Stimulated activated CD4-positive, alpha-beta T cell treated with anti-CD3 and anti-CD28 coated beads, Interleukin-15, amount 100 ng/mL, for 1 hour (primary cell): ENCODE measurements at regions not wholly inside any gene's neighbourhood (a gene's known extent, or its start where the extent isn't known, plus 50 kb on each side); places are given as distances from the start of the nearest gene placed in this dataset.

ENCODE experiments used
- DNase-seq, 2 donors: peaks; one replicate each; pipeline ENCODE4 v3.0.0-alpha.2; 2020; ENCODE audit warnings: low read depth in 1 of 2, low spot score in 1 of 2

DNA sequence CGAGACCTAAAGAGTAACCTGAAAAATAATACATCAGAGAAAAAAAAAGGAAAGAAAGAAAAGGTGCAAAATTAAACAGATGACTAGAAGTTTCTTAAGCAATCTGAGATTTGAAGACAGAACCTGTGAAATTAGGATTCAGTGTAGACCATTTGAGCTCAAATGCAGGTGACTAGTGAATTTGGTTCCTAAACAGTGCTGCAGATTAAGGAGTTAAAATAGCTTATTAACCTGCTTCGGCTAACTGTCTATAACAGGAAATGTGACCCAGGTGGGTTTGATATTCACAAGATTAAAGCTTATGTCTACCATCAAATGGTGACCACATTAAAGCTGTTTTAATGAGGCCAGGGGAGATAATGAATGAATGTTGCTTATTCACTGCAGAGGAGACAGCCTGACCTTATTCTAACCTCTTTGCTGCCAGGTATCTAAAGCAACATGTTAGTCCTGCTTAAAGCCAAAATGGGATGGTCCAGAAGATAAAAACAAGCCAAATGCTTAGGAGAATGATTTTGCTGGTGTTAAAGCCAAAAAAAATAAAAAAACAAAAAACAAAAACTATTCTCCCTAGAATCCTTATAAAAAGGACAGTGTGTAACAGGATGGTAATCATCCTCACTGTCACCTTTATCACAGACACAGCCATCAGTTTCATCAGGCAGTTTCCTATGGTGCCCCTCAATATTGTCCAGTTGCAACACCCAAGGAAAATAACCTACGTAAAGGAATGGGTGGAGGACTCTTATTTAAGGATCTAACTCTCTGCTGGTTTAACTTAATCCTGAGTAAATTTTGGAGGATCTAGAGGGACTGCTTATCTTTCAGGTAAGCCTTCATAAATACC lies 769.0 kb upstream of the ZEB2 start:
- no peak for DNase-seq

DNA sequence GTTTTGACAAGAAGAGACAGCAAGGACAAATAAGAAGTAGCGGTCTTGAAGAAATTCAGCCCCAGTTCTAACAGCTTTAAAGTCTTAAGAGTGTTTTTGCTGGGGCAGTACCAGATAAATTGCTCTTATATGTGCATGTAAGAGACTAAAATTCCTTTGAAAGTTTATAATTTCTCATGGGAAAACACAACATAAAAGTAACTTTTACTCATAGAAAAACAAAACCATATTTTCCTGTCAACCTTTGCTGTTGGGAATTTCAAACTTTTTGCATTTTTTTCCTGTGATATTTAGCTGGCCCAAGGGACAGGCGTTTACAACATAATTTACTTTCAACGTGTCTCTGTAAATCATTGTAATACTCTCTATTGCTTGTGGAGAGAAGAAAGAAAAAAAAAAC lies 767.8 kb upstream of the ZEB2 start:
- DNase-seq, result no peak

DNA sequence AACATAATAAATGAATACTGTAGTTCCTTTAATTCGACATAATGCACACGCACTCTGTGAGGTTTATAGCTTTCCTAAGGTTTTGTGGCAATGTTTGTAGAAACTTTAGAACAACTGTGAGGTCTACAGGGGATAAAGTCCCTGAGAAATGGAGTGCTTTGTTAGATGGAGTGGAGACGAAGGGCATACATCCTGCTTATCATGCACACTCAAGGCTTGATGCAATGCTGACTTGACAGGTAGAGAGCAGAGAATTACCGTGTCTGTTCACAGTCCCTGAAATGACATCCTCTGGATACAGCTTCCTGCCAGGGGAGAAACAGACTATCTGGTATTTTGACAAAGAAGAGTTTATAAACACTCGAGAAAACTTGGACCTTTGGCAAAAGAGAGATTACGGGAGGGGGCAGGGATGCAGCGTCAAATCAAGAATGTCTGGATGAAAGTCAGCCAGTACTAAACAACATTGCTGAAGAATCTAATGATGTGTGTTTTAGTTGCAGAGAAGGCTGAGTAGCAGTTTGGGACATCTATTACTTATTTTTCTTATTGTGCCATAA lies 766.9 kb upstream of the ZEB2 start:
- no peak for DNase-seq

DNA sequence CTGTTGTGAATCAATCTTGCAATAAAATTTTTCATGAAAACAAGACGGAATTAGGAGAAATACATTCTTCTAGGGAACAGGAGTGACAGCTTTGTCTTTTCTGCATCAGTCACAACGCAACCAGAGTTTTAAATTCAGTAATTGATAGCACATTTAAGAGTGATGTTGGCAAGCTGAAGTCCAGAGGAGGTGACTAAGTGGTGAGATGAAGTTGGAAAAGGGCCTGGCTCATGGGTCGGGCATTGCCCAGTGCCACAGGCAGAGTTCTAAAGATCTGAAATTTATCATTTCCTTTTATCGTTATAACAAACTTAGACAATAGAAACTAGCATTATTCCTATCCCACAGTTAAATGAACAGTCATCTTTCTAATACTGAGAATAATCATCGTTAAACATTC lies 764.6 kb upstream of the ZEB2 start:
- no peak for DNase-seq

DNA sequence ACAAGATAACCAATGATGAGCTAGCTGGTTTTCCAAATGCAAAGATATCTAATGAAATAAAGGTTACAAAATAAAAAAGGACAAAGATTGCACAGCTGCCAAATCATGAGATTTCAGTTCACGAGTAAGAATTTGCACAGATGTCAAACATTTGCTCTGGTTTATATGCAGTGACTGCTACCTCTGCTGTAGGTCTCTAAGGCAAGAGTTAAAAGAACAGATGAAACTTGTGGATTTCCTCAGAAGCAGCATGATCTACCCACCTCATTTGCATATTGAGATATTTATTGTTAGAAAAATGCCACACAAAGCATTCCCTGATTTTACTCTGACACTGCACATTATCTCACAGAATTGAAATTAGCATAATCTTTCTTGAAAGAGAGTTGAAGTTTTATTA lies 763.2 kb upstream of the ZEB2 start:
- DNase-seq, result no peak

DNA sequence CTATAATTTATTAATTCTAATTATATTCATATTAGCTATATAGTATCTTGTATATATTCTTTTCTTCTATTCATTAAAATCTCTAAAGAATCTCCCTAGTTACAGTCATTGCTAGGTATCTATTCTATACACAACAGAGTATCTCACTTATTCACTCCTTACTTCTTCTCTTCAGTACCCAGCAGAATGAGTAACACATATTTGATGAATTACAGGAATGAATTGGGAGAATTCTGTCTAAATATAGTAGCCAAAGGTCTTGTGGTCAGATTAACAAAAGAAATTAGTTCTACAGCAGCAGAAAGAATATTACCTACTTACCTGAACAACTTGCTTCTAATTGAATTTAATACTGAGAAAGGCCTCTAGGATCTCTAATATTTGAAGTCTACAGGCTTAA lies 758.0 kb upstream of the ZEB2 start:
- DNase-seq, result no peak

DNA sequence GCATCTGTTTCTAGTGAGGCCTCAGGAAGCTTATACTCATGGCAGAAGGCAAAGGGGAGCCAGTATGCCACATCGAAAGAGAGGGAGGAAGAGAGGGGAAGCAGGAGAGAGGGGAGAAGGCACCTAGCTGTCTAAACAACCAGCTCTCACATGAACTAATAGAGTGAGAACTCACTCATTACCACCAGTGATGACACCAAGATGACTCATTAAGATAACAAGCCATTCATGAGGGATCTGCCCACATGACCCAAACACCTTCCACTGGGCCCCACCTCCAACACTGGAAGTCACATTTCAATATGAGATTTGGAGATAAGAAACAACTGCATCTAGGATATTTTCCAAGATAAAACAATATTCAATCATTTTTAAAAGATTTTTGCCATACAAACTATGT lies 753.9 kb upstream of the ZEB2 start:
- no peak for DNase-seq

DNA sequence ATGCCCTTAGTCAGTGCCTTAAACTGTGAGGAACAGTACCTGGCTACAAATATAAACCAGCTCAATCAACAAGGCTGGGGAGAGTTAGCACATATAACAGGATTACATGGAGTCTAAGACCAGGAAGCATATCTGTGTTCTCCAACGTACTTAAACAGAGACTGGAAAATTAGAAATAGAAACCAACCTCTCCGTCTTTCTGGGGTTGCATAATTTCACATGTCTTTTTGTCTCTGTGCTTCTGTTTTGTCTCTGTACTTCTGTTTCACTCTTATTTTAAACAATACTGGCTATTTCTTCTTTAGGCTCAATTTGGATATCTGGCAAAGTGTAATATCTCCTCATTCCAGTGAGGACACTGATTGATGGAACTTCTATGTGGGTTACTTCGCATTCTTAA lies 749.0 kb upstream of the ZEB2 start:
- DNase-seq, result no peak

DNA sequence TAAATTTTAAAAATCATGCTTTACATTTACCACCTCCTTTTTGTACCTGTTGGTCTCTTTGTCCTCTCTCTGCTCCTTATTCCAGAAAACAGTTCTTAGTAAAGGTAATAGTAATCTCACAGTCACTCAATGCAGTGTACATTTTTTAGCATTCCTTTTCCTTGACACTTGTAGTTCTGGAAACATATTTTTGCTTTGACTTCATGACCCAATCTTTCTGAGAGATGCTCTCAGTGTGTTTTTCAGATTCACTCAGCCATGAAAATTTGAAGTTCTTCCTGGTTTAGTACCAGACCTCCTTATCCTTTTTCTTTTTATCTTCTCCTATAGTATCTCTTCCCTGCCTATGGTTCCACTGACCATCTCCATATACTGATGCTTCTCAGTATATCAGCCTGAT lies 747.5 kb upstream of the ZEB2 start:
- DNase-seq, result no peak

DNA sequence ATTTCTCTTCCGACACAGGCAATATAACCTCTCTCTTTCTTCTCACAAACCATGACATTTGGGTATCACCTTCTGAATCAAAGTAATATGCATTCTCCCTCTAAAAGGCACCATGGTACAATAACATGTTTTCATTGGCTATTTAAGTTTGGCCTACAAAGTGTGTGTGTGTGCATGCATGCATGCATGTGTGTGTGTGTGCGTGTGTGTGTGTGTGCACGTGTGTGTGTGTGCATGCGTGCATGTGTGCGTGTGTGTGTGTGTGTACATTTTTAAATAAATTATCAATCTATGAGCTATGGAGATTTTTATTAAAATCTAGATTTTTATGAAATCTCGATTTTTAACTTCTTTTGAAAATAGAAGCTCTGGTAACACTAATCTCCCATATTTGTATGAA lies 745.3 kb upstream of the ZEB2 start:
- no peak for DNase-seq

DNA sequence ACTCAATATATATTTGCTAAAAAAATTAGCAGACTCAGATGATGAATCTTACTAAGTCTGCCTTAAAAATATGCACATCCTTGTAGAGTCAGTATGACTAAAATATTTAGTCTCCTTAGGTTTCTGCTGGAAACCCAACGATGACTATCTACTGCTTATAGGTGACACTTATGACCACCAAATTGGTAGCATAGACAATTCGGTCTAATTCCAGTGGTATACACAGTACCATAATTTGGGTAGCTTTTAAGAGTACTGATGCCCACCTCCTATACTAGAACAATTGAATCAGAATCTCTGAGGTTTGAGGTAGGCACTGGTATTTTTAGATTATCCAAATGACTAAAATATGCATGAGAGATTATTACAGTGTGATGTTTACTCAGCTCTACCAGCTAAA lies 740.8 kb upstream of the ZEB2 start:
- no peak for DNase-seq

DNA sequence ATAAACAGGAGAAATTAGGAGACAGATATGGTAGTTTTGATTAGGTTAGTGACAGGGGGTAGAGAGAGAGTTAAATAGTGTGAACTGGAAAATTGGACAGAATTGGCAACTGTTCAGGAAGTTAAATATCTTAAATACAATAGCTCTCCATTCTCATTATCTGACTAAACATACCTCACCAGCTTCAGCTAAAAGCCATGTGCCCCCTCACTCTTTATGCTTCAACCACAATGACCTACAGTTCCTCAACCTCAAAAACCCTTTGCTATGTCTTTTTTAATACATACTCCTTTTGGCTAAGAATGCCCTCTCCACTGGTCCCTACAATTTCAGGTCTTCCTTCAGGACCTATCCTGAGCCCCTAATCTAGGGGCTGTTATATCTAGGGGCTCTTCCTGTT lies 740.2 kb upstream of the ZEB2 start:
- no peak for DNase-seq

DNA sequence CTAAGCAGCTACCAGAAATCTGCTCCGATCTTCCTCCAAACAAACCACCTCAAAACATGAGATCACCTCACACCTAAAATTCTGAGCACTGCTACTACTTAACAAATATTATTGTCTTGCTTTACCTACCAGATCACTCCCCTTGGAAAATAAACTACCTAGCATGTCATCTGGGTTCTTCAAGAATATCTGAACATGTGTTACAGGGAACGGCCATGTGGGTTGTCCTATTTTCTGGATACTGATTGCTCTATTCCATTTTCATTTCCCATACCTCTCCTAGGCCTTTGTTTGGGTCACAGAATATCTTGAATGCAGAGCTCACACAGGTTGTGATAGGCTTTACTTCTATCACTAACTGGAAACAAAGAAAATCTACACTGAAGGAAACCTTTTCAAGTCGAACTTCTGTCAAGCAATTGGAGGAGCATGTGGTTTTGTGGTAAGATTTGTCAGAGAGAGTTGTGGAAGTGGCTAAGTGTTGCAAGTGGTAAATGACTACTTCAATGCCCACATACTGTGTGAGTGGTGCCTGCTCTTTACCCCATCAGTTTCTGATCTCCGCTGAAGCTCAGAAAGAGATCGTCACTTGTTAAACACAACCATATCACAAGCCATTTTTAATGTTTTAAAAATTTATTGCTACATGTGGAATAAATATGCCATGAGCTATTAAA lies 739.1 kb upstream of the ZEB2 start:
- DNase-seq, result no peak

DNA sequence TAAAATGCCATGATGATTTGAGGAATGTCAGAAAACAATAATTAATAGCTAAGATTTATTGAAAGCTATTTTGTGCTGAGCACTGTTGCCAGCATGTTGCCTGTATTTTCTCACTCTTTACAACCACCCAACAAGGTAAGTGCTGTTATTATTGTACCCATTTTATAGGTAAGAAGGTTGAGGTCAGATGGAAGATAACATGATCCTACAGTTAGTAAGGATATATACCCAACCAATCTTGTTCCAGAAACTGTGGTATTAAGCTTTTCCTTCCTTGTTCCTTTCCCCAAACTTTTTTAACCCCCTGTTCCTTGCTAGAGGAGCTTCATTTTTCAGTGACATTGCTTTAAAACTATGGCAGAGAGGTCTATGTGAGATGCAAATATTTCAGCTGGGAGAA lies 738.0 kb upstream of the ZEB2 start:
- no peak for DNase-seq

DNA sequence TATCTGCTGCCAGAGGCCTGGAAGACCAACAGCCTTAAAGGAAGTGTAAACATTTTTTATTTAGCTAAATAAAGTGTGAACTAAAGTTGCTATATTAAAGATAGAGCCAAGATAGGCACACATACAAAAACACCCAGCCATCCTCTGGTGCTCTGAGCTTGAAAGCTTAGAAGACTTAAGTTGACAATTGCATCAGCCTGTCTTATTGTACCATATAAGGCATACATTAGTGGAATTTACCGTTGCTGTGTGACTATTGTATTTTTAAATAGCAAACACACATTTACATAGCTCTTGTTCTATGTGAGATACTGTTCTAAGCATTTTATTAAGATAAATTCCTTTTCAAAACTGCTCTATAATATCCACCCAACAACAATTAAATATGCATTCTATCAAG lies 736.6 kb upstream of the ZEB2 start:
- no peak for DNase-seq

DNA sequence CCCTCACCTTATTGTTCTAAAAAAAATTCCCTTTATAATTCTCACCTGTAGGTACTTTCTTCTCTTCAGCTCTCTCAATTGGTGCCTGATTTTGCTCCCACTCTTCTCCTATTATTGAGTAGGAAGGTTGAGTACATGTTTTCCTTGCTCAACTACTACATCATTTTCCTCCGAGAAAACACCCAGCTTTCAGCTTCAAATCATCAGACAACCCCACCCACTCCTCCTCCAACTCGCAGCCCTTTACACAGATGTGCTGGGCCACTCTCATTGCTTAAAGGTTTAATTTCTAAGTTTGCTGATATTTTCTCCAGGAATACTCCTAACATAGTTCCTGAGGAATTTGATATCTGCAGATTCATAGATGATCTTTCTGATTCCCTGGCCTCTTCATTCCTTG lies 734.4 kb upstream of the ZEB2 start:
- no peak for DNase-seq

DNA sequence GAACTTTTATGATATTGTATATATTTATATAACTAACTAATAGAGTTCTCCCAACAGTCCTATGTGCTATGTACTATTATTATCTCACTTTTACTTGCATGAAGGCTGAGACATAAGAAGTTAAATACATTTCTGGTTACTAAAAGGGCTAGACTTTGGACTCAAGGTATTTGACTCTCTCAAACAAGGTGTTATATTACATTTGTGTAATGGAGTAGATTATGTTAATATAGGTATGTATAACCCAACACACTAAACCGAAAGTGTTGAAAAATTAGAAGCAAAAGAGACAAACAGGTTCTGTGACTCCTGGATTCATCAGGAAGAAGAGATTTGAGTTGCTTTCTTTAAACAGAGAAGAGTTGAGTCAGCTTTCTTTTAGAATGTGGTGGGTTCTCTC lies 733.6 kb upstream of the ZEB2 start:
- DNase-seq, result no peak

DNA sequence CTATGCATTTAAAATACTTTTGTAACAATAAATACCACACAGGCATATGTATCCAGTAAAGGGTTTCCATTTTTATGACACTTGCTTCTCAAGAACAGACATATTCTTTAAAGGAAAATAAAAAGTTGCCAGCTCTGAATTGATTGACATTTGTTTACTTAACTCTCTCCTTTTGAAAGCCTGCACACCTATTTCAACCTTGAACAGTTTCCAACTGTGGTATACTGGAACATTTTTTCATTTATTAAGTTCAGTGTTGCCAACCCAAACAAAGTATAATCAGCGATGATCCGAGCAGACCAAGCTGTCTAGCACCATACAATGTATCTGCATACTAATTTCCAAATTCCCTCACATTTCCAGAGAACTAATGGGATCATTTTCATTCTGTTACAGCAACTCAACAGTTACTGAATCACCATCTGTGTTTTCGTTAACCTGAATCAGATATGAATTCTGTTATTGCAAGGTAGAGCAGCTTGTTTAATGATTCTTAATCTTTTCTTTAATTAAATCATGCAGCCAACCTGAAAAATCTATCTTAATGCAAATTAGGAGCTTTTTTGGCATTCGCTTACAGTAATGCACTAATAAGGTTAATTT lies 725.5 kb upstream of the ZEB2 start:
- DNase-seq, result no peak

DNA sequence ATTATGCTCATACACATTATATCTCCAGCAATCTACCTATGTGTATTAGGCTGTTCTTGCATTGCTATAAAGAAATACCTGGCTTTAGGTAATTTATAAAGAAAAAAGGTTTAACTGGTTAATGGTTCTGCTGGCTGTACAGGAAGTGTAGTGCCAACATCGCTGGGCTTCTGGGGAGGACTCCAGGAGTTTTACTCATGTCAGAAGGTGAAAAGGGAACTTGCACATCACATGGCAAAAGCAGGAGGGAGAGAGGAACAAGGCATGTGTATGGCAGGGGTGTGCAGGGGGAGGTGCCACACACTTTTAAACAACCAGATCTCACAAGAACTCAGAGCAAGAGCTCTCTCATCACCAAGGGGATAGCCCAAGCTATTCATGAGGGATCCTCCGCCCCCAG lies 715.4 kb upstream of the ZEB2 start:
- DNase-seq, result no peak

DNA sequence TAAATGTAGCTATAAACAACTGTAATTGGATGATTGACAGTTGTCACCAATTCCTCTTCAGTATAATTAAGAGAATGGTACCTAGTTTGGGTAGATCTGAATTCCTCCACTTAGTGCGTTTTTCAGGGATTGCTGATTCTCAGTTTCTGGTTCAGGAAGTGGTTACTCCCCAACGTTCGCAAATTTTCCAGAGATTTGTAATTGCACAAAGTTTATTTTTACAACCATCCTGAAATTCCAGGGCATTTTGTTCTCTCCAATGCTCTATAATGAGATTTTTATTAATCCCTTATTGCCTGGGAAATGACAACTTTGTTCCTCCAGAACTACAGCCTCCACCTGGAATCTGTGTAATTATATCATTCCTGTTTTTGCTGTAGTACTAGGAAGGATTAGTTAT lies 710.6 kb upstream of the ZEB2 start:
- DNase-seq, result no peak

DNA sequence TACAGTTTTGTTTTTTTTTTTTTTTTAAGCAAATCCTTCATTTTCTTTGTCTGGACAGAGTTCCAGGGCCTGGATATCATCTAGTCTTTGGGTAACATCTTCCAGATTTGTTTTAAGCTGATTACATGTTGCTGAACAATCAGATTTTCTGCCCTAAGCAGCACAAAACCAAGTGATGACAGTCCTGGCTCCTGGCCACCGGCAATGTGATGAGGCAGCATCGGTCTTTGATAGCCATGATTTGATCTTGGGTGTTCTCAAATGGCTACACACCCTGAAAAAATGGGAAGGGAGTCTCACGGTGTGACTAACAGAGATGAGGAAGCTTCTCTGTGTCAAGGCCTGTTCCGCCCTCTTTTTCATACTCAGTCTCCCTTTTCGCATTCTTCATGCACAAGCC lies 708.6 kb upstream of the ZEB2 start:
- DNase-seq, result no peak

DNA sequence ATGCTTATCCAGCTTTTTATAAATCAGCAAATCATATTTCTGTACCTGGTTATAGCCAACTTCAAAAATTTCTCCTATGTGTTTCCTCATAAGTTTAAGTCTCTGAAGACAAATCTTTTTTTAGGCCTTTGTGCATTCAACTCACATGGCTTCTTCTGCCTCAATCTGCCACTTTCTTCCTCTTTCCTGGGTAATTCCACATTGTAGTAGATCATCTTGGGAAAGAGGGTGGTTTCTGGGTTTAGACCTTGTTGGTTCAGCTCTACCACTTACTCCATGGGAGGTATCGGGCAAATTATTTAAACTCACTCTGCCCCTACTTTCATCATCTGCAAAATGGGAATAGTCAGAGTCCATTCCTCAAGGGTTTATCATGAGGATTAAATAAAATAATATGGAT lies 707.0 kb upstream of the ZEB2 start:
- no peak for DNase-seq
